IMR-90 (cell line): ENCODE measurements at regions not wholly inside any gene's neighbourhood (a gene's known extent, or its start where the extent isn't known, plus 50 kb on each side); places are given as distances from the start of the nearest gene placed in this dataset.
"Not testable (repeated sequence)": the region's sequence is repeated elsewhere in the genome, so short reads cannot be mapped to it uniquely, and the experiment has no call there.

ENCODE experiments used
- ATAC-seq: fragments of 200-7000 bp; cut with Tn5 transposase; 2 replicates; pipeline ENCODE4 v1.9.1; 2020; ENCODE audit warnings: low read depth, mild to moderate bottlenecking, moderate library complexity
- BruUV-seq: library from RNA; stranded (reverse); fragments of 400-500 nt; replicated peaks from 2 replicates; lab custom pipeline; 2021; lab: Mats Ljungman, UMichigan
- CTCF ChIA-PET: fragments of 300-600 bp; formaldehyde crosslinking; extraction: SDS; loops from one replicate; lab custom pipeline; 2021; ENCODE audit warnings: antibody characterized with exemption; lab: Yijun Ruan, JAX
- POLR2A ChIA-PET: fragments of 300-600 bp; sonication (Branson Sonifier 250); formaldehyde crosslinking; loops from one replicate; lab custom pipeline; 2022; ENCODE audit warnings: antibody characterized with exemption; ENCODE audit not compliant: unreplicated experiment; lab: Charles Lee
- DNase-seq: peaks from one replicate; pipeline ENCODE4 v3.0.0; 2013
- H2AFZ ChIP-seq: replicated peaks from 2 replicates; pipeline ENCODE3; 2013; ENCODE audit warnings: low read length, mild to moderate bottlenecking; ENCODE audit not compliant: poor library complexity
- H2AK5ac ChIP-seq: 2 replicates; pipeline ENCODE4 v1.6.1; 2013; ENCODE audit warnings: low read depth, low read length, inconsistent platforms
- H2AK9ac ChIP-seq: replicated peaks from 2 replicates; pipeline ENCODE3; 2013; ENCODE audit warnings: mild to moderate bottlenecking, low read depth, low read length, moderate library complexity; ENCODE audit not compliant: poor library complexity
- H2BK120ac ChIP-seq: 2 replicates; pipeline ENCODE4 v1.6.1; 2013; ENCODE audit warnings: low read depth, low read length, inconsistent platforms
- H2BK15ac ChIP-seq: 3 replicates; pipeline ENCODE4 v1.6.1; 2013; ENCODE audit warnings: low read depth, low read length, inconsistent platforms
- H2BK20ac ChIP-seq: 2 replicates; pipeline ENCODE4 v1.6.1; 2013; ENCODE audit warnings: low read depth, mild to moderate bottlenecking, inconsistent platforms, low read length, moderate library complexity
- H2BK5ac ChIP-seq: 2 replicates; pipeline ENCODE4 v1.6.1; 2013; ENCODE audit warnings: mild to moderate bottlenecking, low read depth, low read length, inconsistent platforms; ENCODE audit not compliant: poor library complexity, severe bottlenecking
- H3K14ac ChIP-seq: replicated peaks from 2 replicates; pipeline ENCODE4 v1.6.1; 2013; ENCODE audit warnings: low read depth, low read length, inconsistent platforms
- H3K18ac ChIP-seq: 2 replicates; pipeline ENCODE4 v1.6.1; 2013; ENCODE audit warnings: low read depth, low read length, control low read depth
- H3K23ac ChIP-seq: 2 replicates; pipeline ENCODE4 v1.6.1; 2013; ENCODE audit warnings: low read depth, low read length, inconsistent platforms
- H3K27ac ChIP-seq: 2 replicates; pipeline ENCODE4 v1.5.1; 2013; ENCODE audit warnings: mild to moderate bottlenecking, control low read depth, low read length; ENCODE audit not compliant: insufficient read depth
- H3K27me3 ChIP-seq: 2 replicates; pipeline ENCODE4 v1.6.1; 2013; ENCODE audit warnings: low read length; ENCODE audit not compliant: control insufficient read depth, insufficient read depth
- H3K36me3 ChIP-seq: 2 replicates; pipeline ENCODE4 v1.6.1; 2013; ENCODE audit warnings: low read length, mixed read lengths; ENCODE audit not compliant: control insufficient read depth, insufficient read depth
- H3K4ac ChIP-seq: 2 replicates; pipeline ENCODE4 v1.6.1; 2013; ENCODE audit warnings: low read depth, low read length, inconsistent platforms
- H3K4me1 ChIP-seq: 2 replicates; pipeline ENCODE4 v1.6.1; 2013; ENCODE audit warnings: low read length, mixed read lengths; ENCODE audit not compliant: control insufficient read depth, insufficient read depth
- H3K4me2 ChIP-seq: 2 replicates; pipeline ENCODE4 v1.6.1; 2013; ENCODE audit warnings: low read depth, mild to moderate bottlenecking, control low read depth, low read length, moderate library complexity
- H3K4me3 ChIP-seq: 2 replicates; pipeline ENCODE4 v1.5.1; 2013; ENCODE audit warnings: low read depth, mild to moderate bottlenecking, control low read depth, low read length, moderate library complexity; ENCODE audit not compliant: insufficient read depth
- H3K56ac ChIP-seq: 2 replicates; pipeline ENCODE4 v1.6.1; 2013; ENCODE audit warnings: low read length, inconsistent platforms; ENCODE audit not compliant: insufficient read depth; ENCODE audit errors: extremely low read depth
- H3K79me1 ChIP-seq, 2 experiments: 2 replicates each; pipeline ENCODE4 v1.6.1; 2013; ENCODE audit warnings: low read length in 2 of 2, inconsistent platforms in 1 of 2, low read depth in 1 of 2
- H3K9ac ChIP-seq: 2 replicates; pipeline ENCODE4 v1.6.1; 2013; ENCODE audit warnings: low read depth, low read length, control low read depth
- H3K9me1 ChIP-seq: 2 replicates; pipeline ENCODE4 v1.6.1; 2013; ENCODE audit warnings: low read length, inconsistent platforms; ENCODE audit not compliant: insufficient read depth
- H3K9me3 ChIP-seq: 2 replicates; pipeline ENCODE4 v1.6.1; 2013; ENCODE audit warnings: low read length; ENCODE audit not compliant: control insufficient read depth, insufficient read depth
- H4K20me1 ChIP-seq: 2 replicates; pipeline ENCODE4 v1.6.1; 2013; ENCODE audit warnings: low read length, inconsistent platforms; ENCODE audit not compliant: insufficient read depth
- H4K5ac ChIP-seq: 2 replicates; pipeline ENCODE4 v1.6.1; 2013; ENCODE audit warnings: mild to moderate bottlenecking, low read depth, low read length, control low read depth
- H4K8ac ChIP-seq, 2 experiments: 2 replicates each; pipeline ENCODE4 v1.6.1; 2013; ENCODE audit warnings: low read depth in 2 of 2, low read length in 2 of 2, control low read depth in 1 of 2, inconsistent platforms in 1 of 2
- H4K91ac ChIP-seq: 2 replicates; pipeline ENCODE4 v1.6.1; 2013; ENCODE audit warnings: low read depth, low read length, inconsistent platforms; ENCODE audit not compliant: insufficient read depth
- WGBS, 2 experiments: methylation state at CpG; one replicate each; pipeline versions ENCODE4 v1.1.5 to v1.1.7; 2013; ENCODE audit warnings: missing lambda C conversion rate in 2 of 2; ENCODE audit not compliant: insufficient read length in 1 of 2; ENCODE audit errors: extremely low coverage in 2 of 2; 5-methylcytosine and 5-hydroxymethylcytosine counted together
- dilution Hi-C: fragments of 300-500 bp; cut with HindIII; formaldehyde crosslinking; loops from one replicate; pipeline ENCODE4 v1.14.3; 2018; ENCODE audit warnings: low sequenced_read_pairs; ENCODE audit not compliant: unreplicated experiment
- in situ Hi-C: fragments of 300-500 bp; cut with MboI; formaldehyde crosslinking; loops from 3 replicates; pipeline ENCODE4 v1.14.3; 2019; ENCODE audit warnings: low sequenced_read_pairs, inconsistent platforms, mixed read lengths
- intact Hi-C: fragments of 100-400 bp; cut with micrococcal nuclease; formaldehyde crosslinking; loops from 2 replicates; pipeline ENCODE4 v1.10.0; 2022

- CTCF ChIA-PET, H2BK20ac ChIP-seq, intact Hi-C loops, H4K8ac ChIP-seq, BruUV-seq, H3K36me3 ChIP-seq, in situ Hi-C loops, H2AFZ ChIP-seq, H3K56ac ChIP-seq, H2BK120ac ChIP-seq, H3K79me1 ChIP-seq, H3K4me3 ChIP-seq, POLR2A ChIA-PET, H4K20me1 ChIP-seq, H3K9me3 ChIP-seq, H2BK15ac ChIP-seq, H3K27ac ChIP-seq, H2BK5ac ChIP-seq, H3K4ac ChIP-seq, H3K4me2 ChIP-seq, H2AK5ac ChIP-seq, H3K14ac ChIP-seq, H3K23ac ChIP-seq, ATAC-seq, H2AK9ac ChIP-seq, H3K9me1 ChIP-seq, DNase-seq, H4K91ac ChIP-seq, dilution Hi-C loops, H4K5ac ChIP-seq, H3K18ac ChIP-seq, H3K4me1 ChIP-seq, H3K9ac ChIP-seq: not testable (repeated sequence)
- no CpG with 5 or more reads among the region's 7 CpGs for WGBS, 2 experiments
- peaks cover 12% of the 10 kb centered on the region; the same call in 1 of the 2 replicates for H3K27me3 ChIP-seq
Measured at GRCh38 chr5:154588833-154589425, 110.9 kb upstream of the HAND1 start.
